GM19035 (cell line): ENCODE measurements at regions not wholly inside any gene's neighbourhood (a gene's known extent, or its start where the extent isn't known, plus 50 kb on each side); places are given as distances from the start of the nearest gene placed in this dataset.

Experiments used
- ATAC-seq: cut with Tn5 transposase; IDR thresholded peaks from one replicate; pipeline ENCODE4 v1.9.1; 2021; ENCODE audit not compliant: unreplicated experiment

GRCh38 chr6:12577124-12577850 is 139.3 kb upstream of the PHACTR1 start:
- ATAC-seq, result no peak

GRCh38 chr6:12578097-12578496 is 138.5 kb upstream of the PHACTR1 start:
- ATAC-seq, result no peak

- no peak for ATAC-seq
Observed at GRCh38 chr6:12578751-12579150, 137.8 kb upstream of the PHACTR1 start.

GRCh38 chr6:12580290-12580689 is 136.3 kb upstream of the PHACTR1 start:
- no peak for ATAC-seq

- no peak for ATAC-seq
Observed at GRCh38 chr6:12582421-12583110, 134.0 kb upstream of the PHACTR1 start.

GRCh38 chr6:12584631-12585405 is 131.7 kb upstream of the PHACTR1 start:
- ATAC-seq, result no peak

GRCh38 chr6:12585497-12585958 is 131.0 kb upstream of the PHACTR1 start:
- no peak for ATAC-seq

GRCh38 chr6:12586721-12587480 is 129.7 kb upstream of the PHACTR1 start:
- no peak for ATAC-seq

GRCh38 chr6:12590901-12591300 is 125.7 kb upstream of the PHACTR1 start:
- no peak for ATAC-seq

- ATAC-seq, result no peak
Observed at GRCh38 chr6:12592634-12593033, 123.9 kb upstream of the PHACTR1 start.

- no peak for ATAC-seq
Observed at GRCh38 chr6:12593771-12594529, 122.6 kb upstream of the PHACTR1 start.

- ATAC-seq, result no peak
Observed at GRCh38 chr6:12594530-12594893, 122.1 kb upstream of the PHACTR1 start.

- peak; percentile 75 for ATAC-seq
Observed at GRCh38 chr6:12595161-12595811, 121.3 kb upstream of the PHACTR1 start.

GRCh38 chr6:12596731-12597130 is 119.8 kb upstream of the PHACTR1 start:
- ATAC-seq, result no peak

- no peak for ATAC-seq
Observed at GRCh38 chr6:12598919-12599318, 117.6 kb upstream of the PHACTR1 start.

GRCh38 chr6:12601881-12602280 is 114.7 kb upstream of the PHACTR1 start:
- no peak for ATAC-seq

- ATAC-seq, result no peak
Observed at GRCh38 chr6:12602342-12602741, 114.2 kb upstream of the PHACTR1 start.

GRCh38 chr6:12602951-12603672 is 113.5 kb upstream of the PHACTR1 start:
- no peak for ATAC-seq

GRCh38 chr6:12603673-12604049 is 112.9 kb upstream of the PHACTR1 start:
- ATAC-seq, result no peak
